GM12874 (cell line): ENCODE measurements at regions not wholly inside any gene's neighbourhood (a gene's known extent, or its start where the extent isn't known, plus 50 kb on each side); places are given as distances from the start of the nearest gene placed in this dataset.

Experiments used
- TF ChIP-seq, protein P1 (sequence below): IDR thresholded peaks from 2 replicates; pipeline ENCODE4 v1.5.1; 2011; ENCODE audit warnings: low read depth, mild to moderate bottlenecking, control low read depth, low read length, moderate library complexity; ENCODE audit not compliant: insufficient read depth

DNA sequence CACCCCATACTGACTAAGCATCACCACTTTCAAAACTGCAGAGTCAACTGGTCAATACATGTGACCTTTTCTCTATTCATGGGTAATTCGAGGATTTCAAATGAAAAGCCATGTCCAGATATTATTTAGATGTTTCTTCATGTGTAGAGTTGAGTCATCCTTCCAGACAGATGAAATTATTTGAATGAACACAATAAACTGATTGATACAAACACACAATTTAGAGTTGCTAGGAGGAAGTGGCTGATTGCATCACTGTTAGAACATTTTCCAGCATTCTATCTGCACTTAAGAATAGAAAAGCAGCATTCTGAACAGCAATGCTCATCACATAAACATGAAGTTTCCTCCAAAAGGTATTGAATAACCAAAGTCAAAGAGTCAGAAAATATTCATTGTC, 273.5 kb upstream of the SOX5 start:
- TF ChIP-seq, protein P1, sequence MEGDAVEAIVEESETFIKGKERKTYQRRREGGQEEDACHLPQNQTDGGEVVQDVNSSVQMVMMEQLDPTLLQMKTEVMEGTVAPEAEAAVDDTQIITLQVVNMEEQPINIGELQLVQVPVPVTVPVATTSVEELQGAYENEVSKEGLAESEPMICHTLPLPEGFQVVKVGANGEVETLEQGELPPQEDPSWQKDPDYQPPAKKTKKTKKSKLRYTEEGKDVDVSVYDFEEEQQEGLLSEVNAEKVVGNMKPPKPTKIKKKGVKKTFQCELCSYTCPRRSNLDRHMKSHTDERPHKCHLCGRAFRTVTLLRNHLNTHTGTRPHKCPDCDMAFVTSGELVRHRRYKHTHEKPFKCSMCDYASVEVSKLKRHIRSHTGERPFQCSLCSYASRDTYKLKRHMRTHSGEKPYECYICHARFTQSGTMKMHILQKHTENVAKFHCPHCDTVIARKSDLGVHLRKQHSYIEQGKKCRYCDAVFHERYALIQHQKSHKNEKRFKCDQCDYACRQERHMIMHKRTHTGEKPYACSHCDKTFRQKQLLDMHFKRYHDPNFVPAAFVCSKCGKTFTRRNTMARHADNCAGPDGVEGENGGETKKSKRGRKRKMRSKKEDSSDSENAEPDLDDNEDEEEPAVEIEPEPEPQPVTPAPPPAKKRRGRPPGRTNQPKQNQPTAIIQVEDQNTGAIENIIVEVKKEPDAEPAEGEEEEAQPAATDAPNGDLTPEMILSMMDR = no peak

DNA sequence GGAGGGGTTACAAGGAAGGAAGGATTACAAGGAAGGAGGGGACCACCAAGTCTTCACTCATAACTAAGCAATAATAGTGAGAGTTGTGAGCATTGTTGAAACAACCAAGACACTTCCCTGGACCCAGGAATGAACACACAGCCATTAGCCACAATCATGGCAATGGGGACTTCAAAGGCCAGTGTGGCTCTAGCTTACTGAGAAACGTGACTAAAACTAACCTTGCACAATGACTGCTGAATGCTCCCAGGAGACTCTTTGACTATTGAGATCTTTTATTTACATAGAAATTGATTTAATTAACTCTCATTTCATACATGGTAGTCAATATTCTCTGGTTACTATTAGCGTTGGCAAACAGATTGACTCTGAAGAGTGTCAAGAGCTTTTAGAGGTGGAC, 263.0 kb upstream of the SOX5 start:
- TF ChIP-seq, protein P1 = no peak

DNA sequence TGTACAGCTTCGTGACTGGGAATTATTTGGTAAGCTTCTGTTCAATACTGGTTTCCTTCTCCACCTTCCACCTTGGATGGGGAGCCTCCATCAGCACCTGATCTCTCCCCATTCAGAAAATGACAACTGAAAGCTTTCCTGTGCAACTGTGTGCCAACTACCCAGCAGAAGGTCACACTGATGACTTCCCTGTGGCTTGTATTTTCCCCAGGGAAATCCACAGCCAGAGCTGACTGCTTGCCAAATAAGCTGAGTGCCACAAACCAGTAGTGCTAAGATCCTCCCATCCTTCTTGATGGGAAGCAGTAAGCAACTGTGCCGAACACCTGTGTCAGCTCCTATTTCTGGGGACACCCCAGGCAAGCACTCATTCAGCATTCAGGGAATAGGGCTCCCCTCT, 257.2 kb upstream of the SOX5 start:
- TF ChIP-seq, protein P1 = no peak

DNA sequence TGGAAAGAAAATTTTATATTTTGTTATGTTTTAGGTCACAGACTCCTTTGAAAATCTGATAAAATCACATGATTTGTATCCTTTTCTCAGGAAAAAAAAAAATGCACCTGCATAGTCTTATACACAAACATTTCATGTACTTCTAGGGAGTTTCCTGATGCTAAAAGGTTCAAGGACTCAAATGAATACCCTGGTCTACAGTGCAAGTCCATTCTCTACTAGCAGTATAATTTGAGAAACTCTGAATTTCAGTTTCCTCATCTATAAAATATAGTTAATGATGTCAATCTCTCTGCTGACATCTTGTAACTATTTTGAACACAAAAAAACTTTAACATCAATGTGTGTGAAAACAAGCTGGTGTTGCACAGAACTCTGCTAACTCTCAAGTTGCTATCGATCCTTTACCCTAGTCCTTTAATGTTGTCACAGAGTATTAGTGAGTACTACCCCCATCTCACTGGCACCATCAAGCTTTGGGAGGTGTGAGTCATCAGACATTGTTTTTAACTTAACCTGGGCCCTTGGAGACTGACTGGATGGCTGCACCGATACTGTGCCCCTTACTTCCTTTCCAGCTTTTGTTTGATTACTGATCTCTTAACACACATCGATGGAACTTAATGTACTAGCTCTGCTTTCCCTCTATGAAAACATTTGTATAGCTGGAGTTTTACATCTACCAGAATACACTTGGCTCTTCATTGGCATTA, 251.9 kb upstream of the SOX5 start:
- TF ChIP-seq, protein P1 = no peak

DNA sequence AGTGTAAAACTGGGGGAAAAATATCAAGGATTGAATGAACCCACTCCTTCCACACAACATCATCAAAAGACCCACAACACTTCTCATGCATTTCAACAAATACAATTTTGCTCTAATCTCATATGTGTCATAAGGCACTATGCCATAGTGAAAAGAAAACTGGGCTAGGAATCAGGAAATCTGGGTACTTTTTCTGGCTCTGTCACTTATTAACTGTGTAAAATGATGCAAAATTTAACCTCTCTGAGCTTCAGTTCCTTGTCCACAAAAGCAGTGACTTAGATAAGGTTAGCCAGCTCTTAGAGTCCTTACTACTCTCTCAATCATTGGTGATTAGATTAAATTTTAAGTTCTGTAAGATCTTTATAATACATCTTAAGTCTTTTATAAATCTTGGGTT, 250.5 kb upstream of the SOX5 start:
- TF ChIP-seq, protein P1 = no peak

DNA sequence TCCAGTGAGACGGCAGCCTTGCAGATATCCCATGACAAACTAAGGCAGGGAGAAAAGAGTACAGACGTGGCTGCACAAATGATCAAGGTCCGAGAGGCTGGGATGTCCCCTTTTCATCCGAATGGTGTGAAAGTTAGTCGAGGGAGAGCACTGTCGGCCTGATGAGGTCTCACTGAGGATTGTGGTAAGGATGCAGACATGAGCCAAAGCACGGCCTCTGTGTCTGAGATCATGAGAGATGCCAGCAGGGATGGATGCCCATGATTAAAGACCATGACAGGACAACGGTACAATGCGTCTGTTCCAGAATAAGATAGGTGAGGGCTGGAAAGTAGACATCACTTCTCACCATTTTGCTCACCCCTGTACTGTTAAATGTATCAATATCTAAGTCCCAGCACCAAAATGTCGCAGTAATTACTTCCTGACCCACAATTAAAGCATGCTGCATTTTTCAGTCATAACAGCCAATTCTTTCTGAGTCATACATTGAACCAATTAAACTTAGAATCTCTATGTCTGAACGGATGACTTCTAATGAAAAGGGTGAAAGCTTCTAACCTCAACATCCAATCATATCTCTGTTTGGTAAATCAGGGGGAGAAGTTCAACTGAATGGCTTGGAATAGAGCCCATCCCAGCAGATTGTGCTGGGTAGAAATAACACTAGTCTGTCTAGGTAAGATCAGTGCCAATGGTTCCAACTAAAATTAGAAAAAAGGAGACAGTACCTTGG, 249.6 kb upstream of the SOX5 start:
- TF ChIP-seq, protein P1 = no peak

DNA sequence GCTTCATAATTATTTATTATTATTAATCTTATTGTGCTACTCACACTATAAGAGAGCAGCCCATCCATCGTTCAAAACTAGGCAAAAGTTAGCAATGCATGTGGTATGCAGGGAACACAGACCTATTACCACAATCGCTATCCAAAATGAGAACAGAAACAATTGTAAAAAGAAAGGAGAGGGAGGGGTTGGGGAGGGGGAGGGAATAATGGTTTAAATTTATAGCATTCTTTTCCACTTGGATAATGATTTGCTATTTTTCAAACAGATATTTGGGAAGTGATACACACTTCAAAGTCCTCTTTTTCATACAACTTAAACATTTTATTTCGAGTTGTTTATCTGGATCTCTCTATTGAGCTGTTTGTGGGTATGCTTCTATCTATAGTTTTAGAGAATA, 248.6 kb upstream of the SOX5 start:
- TF ChIP-seq, protein P1 = no peak
